Body of pancreas (tissue), 4 donors: ENCODE measurements at regions not wholly inside any gene's neighbourhood (a gene's known extent, or its start where the extent isn't known, plus 50 kb on each side); places are given as distances from the start of the nearest gene placed in this dataset.

Experiments used
- POLR2A ChIP-seq, 3 donors: fragments of 450-650 bp; IDR thresholded peaks; one replicate each; pipeline ENCODE4 v1.6.1; 2016; ENCODE audit warnings: antibody characterized with exemption in 3 of 3, mild to moderate bottlenecking in 2 of 3
- TF ChIP-seq, protein P1 (sequence below), 7 experiments: fragments of 450-650 bp in 4 of 7; fragments of 200-600 bp in 3 of 7; sonication (generic) in 3 of 7; IDR thresholded peaks; one replicate each; pipeline ENCODE4 v1.5.1; 2016 to 2019; ENCODE audit warnings: antibody characterized with exemption in 7 of 7

DNA sequence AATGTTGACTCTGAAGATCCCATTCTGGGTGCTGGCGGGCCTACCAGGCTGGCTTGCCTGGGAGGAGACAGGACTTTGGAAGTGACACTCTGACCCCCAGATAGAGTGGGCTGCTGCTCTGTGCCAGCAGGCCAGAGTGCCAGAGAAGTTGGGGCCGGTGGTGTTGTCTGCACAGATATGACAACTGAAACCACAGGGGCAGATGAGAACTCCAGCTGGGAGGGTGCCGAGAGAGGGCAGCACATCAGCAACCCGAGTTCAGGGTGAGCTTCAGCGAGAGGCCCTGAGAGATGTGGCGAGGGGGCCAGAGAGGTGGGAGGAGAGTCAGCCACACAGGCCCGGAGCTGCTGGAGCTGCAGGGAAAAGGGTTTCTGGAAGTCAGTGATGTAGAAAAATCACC lies 193.2 kb upstream of the MGMT start:
- TF ChIP-seq, protein P1, sequence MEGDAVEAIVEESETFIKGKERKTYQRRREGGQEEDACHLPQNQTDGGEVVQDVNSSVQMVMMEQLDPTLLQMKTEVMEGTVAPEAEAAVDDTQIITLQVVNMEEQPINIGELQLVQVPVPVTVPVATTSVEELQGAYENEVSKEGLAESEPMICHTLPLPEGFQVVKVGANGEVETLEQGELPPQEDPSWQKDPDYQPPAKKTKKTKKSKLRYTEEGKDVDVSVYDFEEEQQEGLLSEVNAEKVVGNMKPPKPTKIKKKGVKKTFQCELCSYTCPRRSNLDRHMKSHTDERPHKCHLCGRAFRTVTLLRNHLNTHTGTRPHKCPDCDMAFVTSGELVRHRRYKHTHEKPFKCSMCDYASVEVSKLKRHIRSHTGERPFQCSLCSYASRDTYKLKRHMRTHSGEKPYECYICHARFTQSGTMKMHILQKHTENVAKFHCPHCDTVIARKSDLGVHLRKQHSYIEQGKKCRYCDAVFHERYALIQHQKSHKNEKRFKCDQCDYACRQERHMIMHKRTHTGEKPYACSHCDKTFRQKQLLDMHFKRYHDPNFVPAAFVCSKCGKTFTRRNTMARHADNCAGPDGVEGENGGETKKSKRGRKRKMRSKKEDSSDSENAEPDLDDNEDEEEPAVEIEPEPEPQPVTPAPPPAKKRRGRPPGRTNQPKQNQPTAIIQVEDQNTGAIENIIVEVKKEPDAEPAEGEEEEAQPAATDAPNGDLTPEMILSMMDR (IDR thresholded peaks at IDR 0.05): no peak
- no peak for TF ChIP-seq POLR2A (IDR thresholded peaks at IDR 0.05)
